Ureter (tissue), 1 donor: ENCODE measurements at regions not wholly inside any gene's neighbourhood (a gene's known extent, or its start where the extent isn't known, plus 50 kb on each side); places are given as distances from the start of the nearest gene placed in this dataset.
"Not testable (repeated sequence)": the region's sequence is repeated elsewhere in the genome, so short reads cannot be mapped to it uniquely, and the experiment has no call there.

Experiments
- DNase-seq: peaks from one replicate; pipeline ENCODE4 v3.0.0-alpha.2; 2020; ENCODE audit warnings: low spot score
- donor health status: DM: yes; HTN: yes; CAD: no.

GRCh38 chrX:120702337-120702736, 72.5 kb upstream of the C1GALT1C1 start:
- not testable (repeated sequence) for DNase-seq

- DNase-seq, result no peak
Measured at GRCh38 chrX:120697053-120697452, 67.2 kb upstream of the C1GALT1C1 start.

- DNase-seq, result no peak
Measured at GRCh38 chrX:120692319-120692718, 62.5 kb upstream of the C1GALT1C1 start.

GRCh38 chrX:120690941-120691340, 61.1 kb upstream of the C1GALT1C1 start:
- DNase-seq, result no peak

GRCh38 chrX:120690344-120690743, 60.5 kb upstream of the C1GALT1C1 start:
- no peak for DNase-seq

GRCh38 chrX:120680090-120680489, 50.2 kb upstream of the C1GALT1C1 start:
- DNase-seq, result no peak
